Mesenchymal stem cell (in vitro differentiated cells and primary cell): ENCODE measurements at regions not wholly inside any gene's neighbourhood (a gene's known extent, or its start where the extent isn't known, plus 50 kb on each side); places are given as distances from the start of the nearest gene placed in this dataset.

ENCODE experiments used
- DNase-seq: peaks from one replicate; pipeline ENCODE4 v3.0.0-alpha.2; 2013
- H2AFZ ChIP-seq: one replicate; pipeline ENCODE4 v1.6.1; 2013; ENCODE audit warnings: low read depth, mild to moderate bottlenecking, control low read depth, inconsistent platforms, low read length, moderate library complexity
- H2AK5ac ChIP-seq: 2 replicates; pipeline ENCODE4 v1.6.1; 2013; ENCODE audit warnings: low read length, moderate library complexity, mild to moderate bottlenecking, inconsistent platforms; ENCODE audit not compliant: severe bottlenecking
- H2BK120ac ChIP-seq: one replicate; pipeline ENCODE4 v1.6.1; 2013; ENCODE audit warnings: low read depth, mild to moderate bottlenecking, inconsistent platforms, low read length, moderate library complexity
- H2BK12ac ChIP-seq, 2 experiments: one replicate each; pipeline ENCODE4 v1.6.1; 2013; ENCODE audit warnings: inconsistent platforms in 2 of 2, low read length in 2 of 2, mild to moderate bottlenecking in 2 of 2, moderate library complexity in 2 of 2, control low read depth in 1 of 2
- H2BK15ac ChIP-seq: one replicate; pipeline ENCODE4 v1.6.1; 2013; ENCODE audit warnings: mild to moderate bottlenecking, low read depth, inconsistent platforms; ENCODE audit not compliant: poor library complexity, severe bottlenecking
- H2BK5ac ChIP-seq: 2 replicates; pipeline ENCODE4 v1.6.1; 2013; ENCODE audit warnings: low read depth, mild to moderate bottlenecking, low read length, control low read depth, inconsistent platforms; ENCODE audit not compliant: poor library complexity, severe bottlenecking
- H3K14ac ChIP-seq, 2 experiments: one replicate each; pipeline ENCODE4 v1.6.1; 2013; ENCODE audit warnings: inconsistent platforms in 2 of 2, low read length in 2 of 2, control low read depth in 1 of 2, mild to moderate bottlenecking in 1 of 2, moderate library complexity in 1 of 2
- H3K18ac ChIP-seq, 2 experiments: one replicate each; pipeline ENCODE4 v1.6.1; 2013; ENCODE audit warnings: inconsistent platforms in 2 of 2, low read length in 2 of 2, control low read depth in 1 of 2, low read depth in 1 of 2, mild to moderate bottlenecking in 1 of 2
- H3K23ac ChIP-seq, 2 experiments: one replicate each; pipeline ENCODE4 v1.6.1; 2013; ENCODE audit warnings: inconsistent platforms in 2 of 2, low read length in 2 of 2, mild to moderate bottlenecking in 2 of 2, moderate library complexity in 2 of 2, control low read depth in 1 of 2
- H3K27ac ChIP-seq: 2 replicates; pipeline ENCODE4 v1.5.1; 2013; ENCODE audit warnings: mild to moderate bottlenecking, moderate library complexity, low read length, control low read depth, inconsistent platforms; ENCODE audit not compliant: poor library complexity, severe bottlenecking
- H3K27me3 ChIP-seq, 2 experiments: 2 replicates each; pipeline versions ENCODE4 v1.6.1 to v1.7.0; 2013; ENCODE audit warnings: low read length in 2 of 2, mild to moderate bottlenecking in 2 of 2, moderate library complexity in 2 of 2, control low read depth in 1 of 2, inconsistent platforms in 1 of 2; ENCODE audit not compliant: control insufficient read depth in 1 of 2, insufficient read depth in 1 of 2
- H3K36me3 ChIP-seq, 2 experiments: 2 replicates each; pipeline versions ENCODE4 v1.6.1 to v1.7.0; 2013; ENCODE audit warnings: low read length in 2 of 2, control low read depth in 1 of 2, inconsistent platforms in 1 of 2, low read depth in 1 of 2, mild to moderate bottlenecking in 1 of 2; ENCODE audit not compliant: insufficient read depth in 2 of 2, control insufficient read depth in 1 of 2
- H3K4ac ChIP-seq, 2 experiments: one replicate each; pipeline ENCODE4 v1.6.1; 2013; ENCODE audit warnings: inconsistent platforms in 2 of 2, low read length in 2 of 2, mild to moderate bottlenecking in 2 of 2, moderate library complexity in 2 of 2, control low read depth in 1 of 2, low read depth in 1 of 2
- H3K4me1 ChIP-seq: 2 replicates; pipeline ENCODE4 v1.6.1; 2013; ENCODE audit warnings: low read depth, low read length, control low read depth; ENCODE audit not compliant: control insufficient read depth, insufficient read depth
- H3K4me2 ChIP-seq: 2 replicates; pipeline ENCODE4 v1.6.1; 2013; ENCODE audit warnings: low read length, mild to moderate bottlenecking, inconsistent platforms; ENCODE audit not compliant: poor library complexity, severe bottlenecking
- H3K4me3 ChIP-seq, 2 experiments: 2 replicates each; pipeline versions ENCODE4 v1.5.1 to v1.7.0; 2013; ENCODE audit warnings: low read length in 2 of 2, mild to moderate bottlenecking in 2 of 2, control low read depth in 1 of 2, low read depth in 1 of 2; ENCODE audit not compliant: insufficient read depth in 1 of 2
- H3K79me1 ChIP-seq: replicated peaks from 2 replicates; pipeline ENCODE4 v1.6.1; 2013; ENCODE audit warnings: mild to moderate bottlenecking, control low read depth, low read length, inconsistent platforms; ENCODE audit not compliant: poor library complexity, severe bottlenecking
- H3K9ac ChIP-seq: 2 replicates; pipeline ENCODE4 v1.7.0; 2013; ENCODE audit warnings: mild to moderate bottlenecking, low read length, moderate library complexity
- H3K9me3 ChIP-seq: 2 replicates; pipeline ENCODE4 v1.7.0; 2013; ENCODE audit warnings: mild to moderate bottlenecking, low read length; ENCODE audit not compliant: control insufficient read depth
- H4K8ac ChIP-seq: one replicate; pipeline ENCODE4 v1.6.1; 2013; ENCODE audit warnings: inconsistent platforms, mild to moderate bottlenecking, low read length, moderate library complexity
- H4K91ac ChIP-seq: one replicate; pipeline ENCODE4 v1.6.1; 2013; ENCODE audit warnings: mild to moderate bottlenecking, low read length, inconsistent platforms
- WGBS: methylation state at CpG from one replicate; pipeline ENCODE4 v1.1.7; 2013; ENCODE audit warnings: mixed read lengths; 5-methylcytosine and 5-hydroxymethylcytosine counted together

DNA sequence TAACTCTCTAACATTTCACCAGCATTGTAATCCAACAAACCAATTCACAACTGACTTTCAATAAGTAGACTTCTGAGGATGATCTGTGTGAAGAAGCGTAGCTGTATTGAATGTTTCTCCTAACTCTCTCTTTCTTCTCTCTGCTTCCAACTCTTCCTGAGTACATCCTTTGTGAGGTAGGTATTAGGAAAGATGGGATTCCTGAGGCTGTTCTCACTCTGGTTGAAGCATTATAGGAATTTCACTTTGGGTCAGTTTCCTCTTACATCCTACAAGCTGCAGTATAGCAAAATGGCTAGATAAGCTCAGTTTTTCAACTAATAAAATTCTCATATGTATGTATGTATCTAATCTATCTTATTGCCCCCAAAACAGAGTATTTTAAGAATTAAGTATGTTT lies 702.8 kb downstream of the CETN3 start:
- Histone ChIP-seq H3K79me1 (no peaks in the 10 kb centered on the region), H3K27ac (no peak overlapping the region), H3K4me3 (no peak overlapping the region), H3K23ac (no peak overlapping the region), H3K14ac (no peak overlapping the region), H2AK5ac (no peak overlapping the region), H3K36me3 (no peaks in the 10 kb centered on the region), H2BK12ac (no peak overlapping the region), H3K4me2 (no peak overlapping the region), H4K91ac (no peak overlapping the region), H2AFZ (no peak overlapping the region), H3K9ac (no peak overlapping the region), H3K9me3 (no peaks in the 10 kb centered on the region), H4K8ac (no peak overlapping the region), H3K18ac (no peak overlapping the region), H2BK5ac (no peak overlapping the region), H3K4ac (no peak overlapping the region), H3K4me1 (no peaks in the 10 kb centered on the region), H3K27me3 (no peaks in the 10 kb centered on the region), H2BK120ac (no peak overlapping the region), H2BK15ac (no peak overlapping the region)
- DNase-seq, result no peak
- WGBS, result no CpG with 5 or more reads among the region's 1 CpG

DNA sequence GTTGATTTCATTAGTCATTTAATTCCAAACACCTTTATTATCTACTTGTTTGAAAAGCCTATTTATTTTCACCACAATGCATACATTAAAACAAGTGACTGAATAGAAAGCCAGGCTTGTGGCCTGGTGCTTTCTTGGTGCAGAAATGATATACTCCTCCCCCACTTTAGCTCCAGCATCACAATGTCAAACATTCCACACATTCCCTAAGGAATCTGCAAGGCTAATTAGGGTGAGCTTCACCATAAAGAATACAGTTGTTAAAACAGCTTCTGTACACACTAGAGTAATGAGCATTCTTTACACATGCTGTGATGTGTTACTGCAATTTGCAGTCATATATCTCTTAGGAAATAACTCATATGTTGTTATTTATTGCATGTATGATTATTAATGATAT lies 705.7 kb downstream of the CETN3 start:
- no peaks in the 10 kb centered on the region for H3K36me3 ChIP-seq
- H3K27ac ChIP-seq, result no peak overlapping the region
- no peak overlapping the region for H2BK120ac ChIP-seq
- no peak overlapping the region for H3K23ac ChIP-seq
- H3K14ac ChIP-seq, result no peak overlapping the region
- no peak overlapping the region for H4K91ac ChIP-seq
- no peak overlapping the region for H3K4me3 ChIP-seq
- H2BK15ac ChIP-seq, result no peak overlapping the region
- no peak overlapping the region for H3K9ac ChIP-seq
- H2BK12ac ChIP-seq, result no peak overlapping the region
- no peak overlapping the region for H3K4me2 ChIP-seq
- no peak overlapping the region for H3K18ac ChIP-seq
- H3K4me1 ChIP-seq, result no peaks in the 10 kb centered on the region
- no peaks in the 10 kb centered on the region for H3K79me1 ChIP-seq
- DNase-seq, result peak; percentile 41
- no peak overlapping the region for H2AFZ ChIP-seq
- no peak overlapping the region for H4K8ac ChIP-seq
- H3K9me3 ChIP-seq, result no peaks in the 10 kb centered on the region
- no peak overlapping the region for H3K4ac ChIP-seq
- H2BK5ac ChIP-seq, result no peak overlapping the region
- H3K27me3 ChIP-seq, result no peaks in the 10 kb centered on the region
- H2AK5ac ChIP-seq, result no peak overlapping the region

DNA sequence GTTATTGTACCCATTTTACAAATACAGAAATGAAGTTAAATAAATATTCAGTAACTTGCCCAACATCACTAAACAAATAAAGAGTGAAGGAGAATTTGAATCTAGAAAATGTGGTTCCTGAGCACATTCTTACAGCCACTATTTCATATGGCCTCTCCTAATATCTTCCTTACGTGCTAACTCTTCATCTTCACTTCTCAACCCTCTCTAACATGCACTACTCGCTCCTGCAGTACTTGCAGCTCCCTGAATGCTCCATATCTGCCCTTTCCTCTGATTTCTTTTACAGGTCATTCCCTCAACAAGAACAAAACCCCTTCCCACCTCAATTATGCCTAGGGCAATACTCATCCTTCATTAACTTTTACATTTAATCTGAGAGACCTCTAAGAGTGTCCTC lies 711.5 kb downstream of the CETN3 start:
- Histone ChIP-seq H3K9me3 (no peaks in the 10 kb centered on the region), H2BK12ac (no peak overlapping the region), H3K4me1 (no peaks in the 10 kb centered on the region), H3K4ac (no peak overlapping the region), H2BK120ac (no peak overlapping the region), H2BK15ac (no peak overlapping the region), H3K79me1 (no peaks in the 10 kb centered on the region), H3K27me3 (no peaks in the 10 kb centered on the region), H2BK5ac (no peak overlapping the region), H3K4me3 (no peak overlapping the region), H3K4me2 (no peak overlapping the region), H3K18ac (no peak overlapping the region), H2AFZ (no peak overlapping the region), H3K23ac (no peak overlapping the region), H3K9ac (no peak overlapping the region), H2AK5ac (no peak overlapping the region), H3K27ac (no peak overlapping the region), H4K8ac (no peak overlapping the region), H3K14ac (no peak overlapping the region), H4K91ac (no peak overlapping the region), H3K36me3 (no peaks in the 10 kb centered on the region)
- no peak for DNase-seq
- 91% methylated on average over 2 of the region's 2 CpGs for WGBS

DNA sequence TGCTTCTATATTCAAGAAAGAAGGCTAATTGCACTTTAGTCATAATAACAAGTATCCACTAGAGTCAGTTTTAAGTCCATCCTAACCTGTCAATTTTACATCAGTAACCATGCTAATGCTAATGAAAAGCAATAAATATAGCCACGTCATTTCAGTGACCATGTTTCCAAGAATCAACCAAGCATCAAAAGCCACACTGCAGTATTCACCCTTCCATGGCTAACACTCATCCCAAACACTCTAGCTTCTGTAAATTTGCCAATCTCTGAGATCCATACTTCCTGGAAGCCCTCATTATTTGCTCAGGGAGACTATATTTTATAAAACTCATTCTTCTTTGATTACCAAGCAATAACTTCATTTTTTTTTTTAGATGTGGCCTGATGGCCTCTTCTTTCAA lies 712.0 kb downstream of the CETN3 start:
- no peak overlapping the region for H3K4me3 ChIP-seq

More for the DNA sequence above, 712.0 kb downstream of the CETN3 start:
- Histone ChIP-seq H3K23ac (no peak overlapping the region), H2BK12ac (no peak overlapping the region), H3K4me1 (no peaks in the 10 kb centered on the region), H2AFZ (no peak overlapping the region), H3K27ac (no peak overlapping the region), H3K27me3 (no peaks in the 10 kb centered on the region), H3K4ac (no peak overlapping the region), H3K9me3 (no peaks in the 10 kb centered on the region), H3K4me2 (no peak overlapping the region), H3K14ac (no peak overlapping the region), H2AK5ac (no peak overlapping the region), H3K79me1 (no peaks in the 10 kb centered on the region), H2BK120ac (no peak overlapping the region), H2BK15ac (no peak overlapping the region), H3K36me3 (no peaks in the 10 kb centered on the region), H4K8ac (no peak overlapping the region), H4K91ac (no peak overlapping the region), H3K9ac (no peak overlapping the region), H2BK5ac (no peak overlapping the region), H3K18ac (no peak overlapping the region)
- no peak for DNase-seq
- WGBS, result 97% methylated on average over 1 of the region's 1 CpG
